HG02870 (cell line): ENCODE measurements at regions not wholly inside any gene's neighbourhood (a gene's known extent, or its start where the extent isn't known, plus 50 kb on each side); places are given as distances from the start of the nearest gene placed in this dataset.

Experiments used
- ATAC-seq: cut with Tn5 transposase; IDR thresholded peaks from one replicate; pipeline ENCODE4 v1.9.1; 2021; ENCODE audit warnings: mild to moderate bottlenecking, moderate library complexity; ENCODE audit not compliant: unreplicated experiment

DNA sequence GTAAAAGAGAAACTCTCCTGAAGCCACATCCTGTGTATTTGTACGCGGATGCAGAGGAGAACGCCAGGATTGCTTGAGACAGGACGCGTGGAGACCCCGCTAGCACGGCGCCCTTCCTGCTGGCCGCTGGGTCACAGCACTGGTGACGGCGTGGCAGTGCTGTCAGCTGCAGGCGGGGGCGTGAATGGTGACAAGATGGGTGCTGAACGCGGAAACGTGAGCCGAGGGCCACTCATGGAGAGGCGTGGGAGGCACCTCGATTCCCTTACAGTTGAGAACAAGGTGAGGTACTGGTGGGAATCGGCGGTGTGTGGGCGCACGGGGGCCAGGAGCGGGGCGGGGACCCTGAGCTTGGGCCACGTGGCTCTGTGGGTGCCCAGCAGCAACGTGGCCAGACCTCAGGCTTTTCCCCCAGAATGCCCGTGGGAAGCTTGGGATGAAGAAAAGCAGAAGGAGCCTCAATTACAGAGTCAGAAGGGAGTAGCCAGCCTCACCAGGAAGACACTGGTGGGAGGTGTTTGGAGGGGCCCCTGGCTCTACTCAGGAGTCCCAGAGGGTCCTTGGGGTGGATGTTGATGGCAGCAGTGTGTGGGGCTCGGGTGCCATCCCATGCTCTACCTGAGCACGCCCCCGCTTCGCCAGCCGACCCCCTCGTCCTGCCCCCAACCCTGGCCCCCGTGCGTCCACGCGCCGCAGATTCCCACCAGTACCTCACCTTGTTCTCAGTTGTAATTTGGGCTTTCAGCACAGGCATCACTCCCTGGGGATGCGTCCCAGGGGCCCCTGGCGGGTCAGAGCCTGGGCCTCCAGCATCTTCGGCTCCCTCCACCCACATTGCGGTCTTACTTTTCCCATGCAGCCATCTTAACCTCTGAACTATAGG, 208.4 kb upstream of the TCERG1L start:
- ATAC-seq: no peak

DNA sequence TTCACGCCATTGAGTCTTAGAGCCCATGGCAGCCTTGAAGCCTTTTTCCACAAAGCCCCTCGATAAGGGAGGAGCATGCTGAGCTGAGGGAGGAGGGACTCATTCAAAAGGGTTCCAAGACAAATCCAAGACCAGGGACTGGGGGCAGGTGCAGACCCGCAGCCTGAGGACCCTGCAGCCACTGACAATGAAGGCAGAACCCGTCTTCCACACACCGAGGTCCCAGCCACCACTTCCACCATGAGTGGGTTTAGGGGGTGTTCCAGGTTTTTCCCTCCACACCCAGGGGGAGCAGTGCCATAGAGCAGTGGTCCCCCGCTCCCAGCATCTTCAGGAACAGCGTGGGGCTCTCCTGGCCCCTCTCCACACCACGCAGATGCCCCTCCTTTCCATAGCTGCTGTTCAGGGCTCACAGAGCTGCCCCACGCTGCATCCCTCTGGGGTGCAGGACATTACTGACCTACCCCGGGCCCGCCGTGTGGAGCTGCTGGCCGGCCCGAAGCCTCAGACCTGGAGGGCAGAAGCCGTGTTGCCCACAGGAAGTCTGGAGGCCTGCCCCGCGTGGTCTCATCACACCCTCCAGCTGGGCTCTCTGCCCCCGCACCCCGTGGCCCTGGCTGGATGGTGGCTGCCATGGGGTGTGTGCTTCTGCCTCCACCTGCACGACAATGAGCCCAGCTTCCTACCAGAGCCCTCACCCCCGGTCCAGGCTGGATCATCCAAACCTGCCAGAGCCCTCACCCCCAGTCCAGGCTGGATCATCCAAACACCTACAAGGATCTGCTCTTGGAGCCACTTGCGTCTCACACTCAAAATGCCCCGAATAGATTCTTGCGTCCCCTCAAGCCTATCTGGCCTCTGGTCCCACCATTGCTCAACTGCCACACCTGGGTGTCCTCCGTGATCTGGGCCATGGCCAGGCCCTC, 220.0 kb upstream of the TCERG1L start:
- no peak for ATAC-seq

DNA sequence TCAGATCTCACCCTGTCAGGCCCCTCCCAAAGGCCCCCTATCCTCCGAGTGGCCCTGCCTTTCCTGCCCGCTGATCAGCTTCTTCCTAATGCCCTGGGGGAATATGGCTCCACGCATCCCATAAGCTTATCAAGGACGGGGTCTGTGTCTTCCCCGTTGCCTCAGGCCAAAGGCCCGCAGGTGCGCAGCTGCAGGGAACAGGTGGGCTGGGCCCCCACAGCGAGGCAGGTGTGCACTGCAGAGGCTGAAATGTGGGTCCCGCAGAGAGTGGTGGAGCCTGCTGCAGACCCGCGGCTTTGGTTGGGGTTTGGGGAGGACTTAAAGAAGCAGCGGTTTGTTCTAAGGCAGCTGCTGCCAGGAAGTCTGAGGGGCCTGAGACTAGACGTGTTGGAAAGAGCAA, 220.8 kb upstream of the TCERG1L start:
- no peak for ATAC-seq

DNA sequence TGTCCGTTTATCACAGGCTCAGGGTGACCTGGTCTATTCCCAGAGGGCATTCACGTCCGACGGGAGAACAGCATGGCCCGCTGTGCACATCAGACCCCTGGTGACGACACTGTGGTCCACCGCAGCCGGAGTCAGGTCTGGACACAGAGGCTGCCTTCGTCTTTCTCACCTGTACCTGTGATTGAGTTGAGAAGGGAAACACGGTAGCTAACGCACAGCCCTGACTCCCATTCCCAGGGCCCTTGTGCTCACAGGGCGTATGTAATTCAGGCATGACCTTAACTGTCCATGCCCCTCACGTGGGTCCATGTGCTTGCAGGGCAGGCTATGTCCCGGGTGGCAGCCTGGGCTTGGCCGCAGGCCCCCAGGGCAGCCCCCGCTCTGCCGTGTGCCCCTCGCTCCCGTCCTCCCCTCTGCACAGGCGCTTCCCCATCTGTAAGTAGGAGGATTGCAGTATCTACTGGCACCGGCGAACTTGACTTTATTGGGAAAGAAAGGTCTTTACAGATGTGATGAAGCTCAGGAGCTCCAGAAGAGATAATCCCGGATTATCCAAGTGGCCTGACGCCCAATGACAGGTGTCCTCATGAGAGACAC, 221.3 kb upstream of the TCERG1L start:
- no peak for ATAC-seq

DNA sequence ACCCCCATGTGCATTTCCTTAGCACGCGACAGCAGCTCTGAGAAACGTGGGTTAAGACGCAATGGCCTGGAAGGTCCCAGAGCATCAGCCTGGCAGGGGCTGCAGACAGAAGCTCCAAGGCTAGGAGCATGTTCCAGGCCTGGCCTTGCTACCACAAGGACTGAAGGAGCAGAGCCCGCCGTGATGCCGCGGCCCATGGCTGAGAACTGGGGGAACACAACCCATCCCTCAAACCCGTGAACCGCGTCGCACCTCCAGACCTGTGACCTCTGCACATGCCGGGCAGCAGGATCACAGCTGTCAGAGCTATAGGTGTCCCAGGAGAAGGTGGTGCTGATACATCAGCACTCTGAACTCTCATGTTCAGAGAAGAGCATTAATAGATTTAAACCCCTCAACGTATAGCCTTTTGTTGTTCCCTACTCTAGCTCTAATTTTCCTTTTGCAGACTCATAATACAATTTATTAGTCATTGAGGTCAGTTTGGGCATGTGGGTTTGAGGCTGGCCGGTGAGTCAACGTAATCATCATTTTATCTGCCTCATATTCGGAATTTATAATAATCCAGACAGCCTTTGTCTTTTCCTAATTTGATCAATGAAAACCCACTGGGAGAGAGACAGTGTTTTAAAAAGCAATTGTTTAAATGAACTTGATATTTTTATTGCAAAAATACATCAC, 222.5 kb upstream of the TCERG1L start:
- ATAC-seq: no peak

DNA sequence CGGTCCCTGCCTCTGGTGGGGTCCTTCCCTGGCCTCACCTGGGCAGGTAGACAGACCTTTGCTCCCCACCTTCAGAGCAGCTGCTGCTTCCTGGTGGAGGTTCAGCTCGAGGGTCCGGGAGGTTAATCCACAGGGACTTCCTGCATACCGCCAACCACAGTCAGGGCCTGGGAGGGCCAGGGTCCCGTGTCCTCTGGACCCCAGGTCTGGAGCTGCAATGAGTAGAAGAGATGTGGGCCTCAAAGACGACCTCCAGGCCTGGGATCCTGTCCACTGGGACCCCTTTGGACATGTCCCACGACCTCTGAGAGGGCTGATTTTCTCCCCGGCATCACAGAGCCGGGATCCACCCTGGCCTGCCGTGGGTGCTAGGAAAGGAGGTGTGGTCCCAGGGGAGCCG, 223.3 kb upstream of the TCERG1L start:
- ATAC-seq: no peak

DNA sequence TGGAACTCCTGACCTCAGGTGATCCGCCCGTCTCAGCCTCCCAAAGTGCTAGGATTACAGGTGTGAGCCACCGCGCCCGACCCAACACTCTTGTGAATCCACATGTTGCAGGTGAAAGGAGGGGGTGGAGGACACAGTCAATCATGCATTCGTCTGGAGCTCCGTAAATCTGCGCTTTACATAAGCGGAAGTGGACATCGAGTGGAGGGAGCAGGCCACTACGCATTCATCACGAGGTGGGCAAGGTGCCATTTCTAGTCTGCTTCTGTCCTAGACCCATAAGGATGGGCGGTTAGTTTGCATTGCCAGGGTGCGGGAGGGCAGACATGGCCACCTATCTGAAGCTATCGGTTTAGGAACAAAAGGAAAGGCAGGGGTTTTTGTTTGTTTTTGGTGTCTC, 225.2 kb upstream of the TCERG1L start:
- no peak for ATAC-seq

DNA sequence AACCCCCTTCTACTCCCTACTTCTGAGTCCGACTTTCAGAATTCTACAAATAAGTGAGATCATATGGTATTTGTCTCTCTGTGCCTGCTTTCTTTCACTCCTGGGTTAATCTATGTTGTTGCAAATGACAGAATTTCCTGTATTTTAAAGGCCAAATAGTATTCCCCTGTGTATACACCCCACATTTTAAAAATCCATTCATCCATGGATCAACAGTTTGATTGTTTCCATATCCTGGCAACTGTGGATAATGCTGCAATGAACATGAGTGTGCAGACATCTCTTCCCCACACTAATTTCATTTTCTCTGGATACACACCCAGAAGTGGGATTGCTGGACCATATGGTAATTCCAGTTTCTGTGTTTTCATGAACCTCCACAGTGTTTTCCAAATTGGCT, 225.8 kb upstream of the TCERG1L start:
- ATAC-seq: no peak

DNA sequence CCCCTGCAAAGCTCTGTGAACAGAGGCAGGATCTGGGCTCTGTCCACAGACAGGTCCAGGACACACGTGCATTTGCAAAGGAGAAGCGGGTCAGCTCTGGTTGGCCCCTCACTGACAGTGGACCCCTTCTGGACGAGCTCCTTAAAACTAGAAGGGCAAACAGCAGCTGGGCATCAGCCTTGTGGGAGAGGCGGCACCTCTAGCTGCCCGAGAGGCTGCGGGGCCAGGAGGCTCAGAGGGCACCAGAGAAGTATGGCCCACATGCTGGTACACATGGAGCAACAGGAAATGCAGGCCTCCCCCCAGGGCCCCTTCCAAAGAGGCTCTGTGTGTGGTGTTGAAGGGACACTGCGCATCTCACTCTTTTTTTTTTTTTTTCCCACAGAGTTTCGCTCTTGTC, 233.0 kb upstream of the TCERG1L start:
- ATAC-seq: no peak

DNA sequence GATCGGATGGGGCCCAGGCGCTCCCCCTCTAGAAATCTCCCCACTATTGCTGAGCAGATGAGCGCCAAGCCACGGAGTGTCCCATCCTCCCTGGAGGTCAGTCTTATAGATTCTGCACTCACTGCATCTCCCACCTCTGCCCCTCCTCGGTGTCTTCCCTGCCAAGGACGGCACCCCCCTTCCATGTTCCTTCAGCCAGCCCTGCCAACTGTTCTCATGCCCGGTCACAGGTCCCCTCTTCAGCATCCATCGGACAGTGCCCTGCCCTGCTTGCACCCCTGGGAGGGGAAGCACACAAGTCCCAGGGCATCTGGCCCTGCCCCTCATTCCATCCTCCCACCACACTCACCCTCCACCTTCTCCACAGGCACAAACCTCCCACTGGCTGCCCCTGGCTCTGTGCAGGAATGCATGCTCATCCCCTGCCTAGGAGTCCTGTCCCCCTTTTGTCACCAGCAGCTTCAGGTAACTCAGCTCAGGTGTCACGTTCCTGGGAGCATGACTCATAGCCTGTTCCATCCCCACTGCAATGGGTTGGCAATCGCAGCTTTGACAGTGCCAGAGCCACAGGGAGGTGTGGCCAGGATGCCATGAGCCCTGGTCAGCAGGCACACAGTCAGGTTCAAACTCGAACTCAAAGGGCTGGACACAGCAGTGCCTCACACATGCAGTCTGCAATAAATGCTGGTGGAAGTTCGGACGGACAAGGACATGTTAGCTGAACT, 234.7 kb upstream of the TCERG1L start:
- ATAC-seq: no peak

DNA sequence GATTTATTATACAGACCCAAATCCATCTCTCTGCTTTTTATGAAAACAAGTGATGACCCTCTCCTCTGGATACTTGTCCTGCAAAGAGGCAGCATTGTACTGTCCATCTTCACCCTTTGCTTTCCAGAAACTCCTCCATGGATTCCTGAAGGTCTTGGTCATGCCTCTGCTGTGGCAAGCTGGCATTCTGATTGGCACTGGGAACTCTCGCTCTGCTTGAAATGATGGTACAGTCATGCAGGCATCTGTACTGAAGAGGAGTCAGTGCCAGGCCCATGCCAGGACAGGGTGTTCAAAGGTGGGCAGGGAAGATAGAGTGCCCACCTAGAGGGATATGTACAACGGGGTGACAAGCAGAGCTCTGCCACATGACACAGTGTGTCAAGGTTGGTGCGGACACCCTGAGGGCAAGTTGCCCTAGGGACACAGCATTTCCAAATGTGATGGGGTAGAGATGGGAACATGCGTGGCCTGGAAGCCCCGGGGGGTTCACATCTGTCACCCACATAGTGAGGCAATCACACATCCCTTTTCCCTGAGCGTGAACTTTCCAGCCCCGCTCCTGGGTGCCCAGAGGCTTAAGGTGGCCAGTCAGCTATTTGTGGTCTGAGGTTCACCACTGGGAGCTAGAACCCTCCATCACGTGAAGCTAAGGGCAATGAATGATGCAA, 235.7 kb upstream of the TCERG1L start:
- ATAC-seq: no peak

DNA sequence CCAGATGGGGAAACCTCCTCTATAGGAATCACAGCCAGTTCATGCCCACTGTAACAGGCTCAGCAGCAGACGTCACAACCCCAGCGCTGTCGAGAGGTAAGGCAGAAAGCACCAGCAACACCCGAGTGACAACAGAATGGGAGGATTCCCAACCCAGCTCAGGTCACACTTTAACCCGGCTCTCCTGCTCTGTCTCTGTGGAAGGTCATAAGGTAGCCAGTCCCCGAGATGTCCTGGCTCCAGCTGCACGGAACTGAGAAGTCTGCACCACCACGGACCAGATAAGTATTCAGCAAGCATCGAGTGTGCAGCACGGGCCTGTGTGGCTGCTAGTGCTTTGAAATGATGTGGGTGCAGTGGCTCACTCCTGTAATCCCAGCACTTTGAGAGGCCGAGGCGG, 236.7 kb upstream of the TCERG1L start:
- ATAC-seq: no peak

DNA sequence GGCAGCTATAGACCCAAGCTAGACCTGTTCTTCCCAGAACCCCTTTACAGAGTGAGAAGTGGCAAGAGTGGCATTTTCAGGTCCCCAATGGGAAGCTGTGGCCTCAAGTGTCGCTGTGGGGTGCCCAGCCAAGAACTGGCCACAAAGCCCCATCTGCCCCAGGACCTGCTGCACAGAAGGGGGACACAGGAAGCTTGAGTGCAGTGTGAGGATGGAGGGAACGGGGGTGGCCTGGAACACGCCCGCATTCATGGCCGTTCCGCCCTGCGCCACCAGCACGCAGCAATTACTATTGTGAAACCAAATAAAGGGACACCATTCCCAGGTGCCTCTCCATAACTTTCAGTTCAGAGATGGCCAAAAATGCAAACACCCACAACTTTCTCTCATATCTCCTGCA, 237.6 kb upstream of the TCERG1L start:
- no peak for ATAC-seq

DNA sequence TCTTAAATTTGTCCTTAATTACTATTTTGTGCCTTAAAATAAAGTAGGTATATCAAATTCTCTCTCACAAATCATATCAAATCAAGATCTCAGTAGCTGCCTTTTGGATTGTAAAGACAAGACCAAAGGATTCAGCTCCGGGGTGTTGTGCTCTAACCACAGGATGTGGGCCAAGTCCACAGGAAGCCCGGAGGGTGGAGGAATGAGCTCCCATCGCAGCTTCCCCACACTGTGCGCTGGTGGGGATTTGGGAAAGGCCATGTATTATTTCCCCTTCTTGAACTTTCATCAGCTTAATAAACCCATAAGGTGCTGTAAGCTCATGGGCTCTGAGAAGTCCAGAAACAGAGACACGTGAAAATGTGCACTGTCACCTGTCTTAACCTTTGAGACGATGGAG, 241.6 kb upstream of the TCERG1L start:
- ATAC-seq: no peak

DNA sequence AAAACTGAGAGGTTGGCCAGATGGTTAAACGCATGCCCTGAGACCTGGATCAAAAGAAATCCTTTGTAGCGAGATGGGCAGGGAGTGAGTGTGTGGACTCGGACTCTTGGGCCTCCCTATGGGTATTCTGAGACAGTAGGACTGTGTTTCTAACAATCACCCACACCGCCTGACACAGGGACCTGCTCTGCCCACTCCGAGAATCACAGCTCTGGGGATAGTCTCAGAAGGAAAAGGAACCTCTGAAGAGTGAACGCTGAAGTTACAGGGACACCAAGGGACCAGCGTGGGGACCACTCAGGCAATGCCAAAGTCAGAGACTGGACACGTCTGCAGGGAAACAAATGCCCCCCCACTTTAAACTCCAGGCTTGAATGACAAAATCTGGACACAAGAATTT, 242.1 kb upstream of the TCERG1L start:
- no peak for ATAC-seq

DNA sequence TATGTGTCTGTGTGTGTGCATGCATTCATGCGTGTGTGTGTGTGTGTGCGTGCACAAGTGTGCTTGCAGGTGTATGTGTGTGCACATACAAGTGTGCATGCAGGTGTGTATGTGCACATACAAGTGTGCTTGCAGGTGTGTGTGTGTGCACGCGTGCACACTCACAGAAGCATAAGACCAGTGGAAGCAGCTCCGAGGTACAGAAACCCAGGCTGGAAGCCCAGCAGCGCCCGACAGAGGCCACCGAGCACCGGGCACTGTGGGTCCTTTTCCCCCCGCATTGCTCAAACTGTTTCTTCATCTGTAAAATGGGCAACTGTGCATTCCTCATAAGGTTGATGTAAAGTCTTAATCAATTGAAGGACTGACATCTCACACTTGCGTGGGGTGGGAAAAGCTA, 243.3 kb upstream of the TCERG1L start:
- ATAC-seq: no peak

DNA sequence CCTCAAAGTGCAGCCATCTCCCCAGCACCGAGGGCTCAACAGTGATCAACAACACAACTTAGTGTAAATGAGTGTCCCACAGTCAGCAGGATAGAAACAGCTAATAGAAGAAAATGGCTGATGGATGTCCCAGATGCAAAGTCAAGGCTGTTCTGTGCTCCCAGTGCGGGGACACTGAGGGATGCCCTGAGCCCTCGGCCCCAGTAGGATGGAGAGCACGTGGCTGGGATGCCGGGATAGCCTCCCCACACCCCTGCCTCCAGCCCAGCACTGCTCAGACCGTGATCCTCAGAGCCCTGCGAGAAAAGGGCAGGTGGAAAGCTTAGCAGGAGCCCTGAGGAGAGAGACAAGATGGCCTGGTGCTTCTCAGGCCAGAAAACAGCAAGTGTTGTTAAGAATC, 243.9 kb upstream of the TCERG1L start:
- no peak for ATAC-seq

DNA sequence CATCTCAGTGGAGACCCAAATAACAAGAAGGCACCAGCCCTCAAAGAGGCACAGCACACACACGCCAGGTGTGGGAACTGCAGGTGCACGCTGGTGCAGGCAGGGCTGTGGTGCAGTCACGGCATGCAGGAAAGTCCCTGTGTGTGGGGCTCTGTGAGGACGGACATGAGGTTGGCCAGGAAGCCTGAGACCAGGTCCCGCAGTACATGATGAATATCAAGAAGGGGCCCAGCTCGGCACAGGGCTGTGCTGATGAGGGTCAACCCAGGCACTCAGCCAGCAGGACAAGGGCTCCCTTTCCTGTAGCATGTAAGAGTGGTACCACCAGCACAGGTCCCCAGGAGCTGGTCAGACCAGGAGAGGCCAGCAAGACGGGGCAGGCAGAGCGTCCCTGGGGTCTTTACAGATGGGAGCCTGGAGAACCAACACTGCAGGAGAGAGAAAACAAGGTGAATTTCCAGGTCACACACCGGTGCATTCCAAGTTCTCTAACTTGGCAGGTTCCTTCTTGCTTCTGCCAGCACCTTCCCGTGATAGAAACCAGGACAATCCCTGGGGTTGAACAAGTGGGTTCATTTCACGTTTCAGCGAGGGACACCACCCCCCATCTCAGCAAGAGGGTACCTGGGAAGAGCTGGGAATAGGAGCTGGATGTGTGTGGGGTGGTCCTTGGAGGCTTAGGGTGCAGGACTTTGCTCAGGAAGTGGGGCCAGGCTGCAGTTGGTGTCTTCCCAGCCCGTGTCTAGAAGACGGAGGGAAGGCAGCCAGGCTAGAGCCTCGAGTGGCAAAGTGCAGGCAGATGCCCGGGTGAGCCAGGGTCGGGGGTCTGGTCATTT, 244.8 kb upstream of the TCERG1L start:
- ATAC-seq: no peak

DNA sequence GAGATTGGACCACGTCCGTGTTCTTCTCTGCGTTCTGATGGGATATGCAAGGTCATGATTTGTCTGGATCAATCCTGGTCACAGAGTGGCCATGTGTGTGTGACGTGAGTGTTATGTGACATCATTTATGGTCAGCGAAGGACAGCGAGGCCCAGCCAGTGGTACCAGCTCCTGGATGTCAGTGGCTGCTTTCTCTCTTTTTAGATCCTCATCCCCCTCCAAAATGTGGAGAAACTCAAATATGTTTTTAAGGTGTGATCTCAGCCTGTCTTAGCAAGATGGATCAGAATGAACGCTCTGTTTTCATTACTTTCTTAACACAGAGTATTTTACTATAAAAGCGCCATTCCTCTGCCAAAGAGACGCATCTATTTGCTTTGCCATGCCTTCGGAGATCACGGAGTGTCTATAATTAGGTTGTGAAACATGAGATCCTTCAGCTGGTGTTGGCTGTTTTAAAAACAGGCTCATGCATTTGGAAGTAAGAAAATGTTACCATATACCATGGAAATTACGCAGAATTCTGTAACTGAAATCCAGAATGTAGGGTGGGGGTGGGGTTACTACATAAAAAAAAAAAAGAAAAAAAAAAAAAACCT, 245.5 kb upstream of the TCERG1L start:
- ATAC-seq: no peak
